Activated CD8-positive, alpha-beta memory T cell treated with anti-CD3 and anti-CD28 coated beads for 36 hours (primary cell): ENCODE measurements at regions not wholly inside any gene's neighbourhood (a gene's known extent, or its start where the extent isn't known, plus 50 kb on each side); places are given as distances from the start of the nearest gene placed in this dataset.

Experiments
- CTCF ChIA-PET: fragments of 350-600 bp; sonication (Branson Sonifier 250); formaldehyde crosslinking; loops from one replicate; lab custom pipeline; 2021; ENCODE audit warnings: antibody characterized with exemption; lab: Charles Lee
- POLR2A ChIA-PET: fragments of 350-600 bp; sonication (Branson Sonifier 250); formaldehyde crosslinking; loops from one replicate; lab custom pipeline; 2021; ENCODE audit warnings: antibody characterized with exemption; lab: Charles Lee

DNA sequence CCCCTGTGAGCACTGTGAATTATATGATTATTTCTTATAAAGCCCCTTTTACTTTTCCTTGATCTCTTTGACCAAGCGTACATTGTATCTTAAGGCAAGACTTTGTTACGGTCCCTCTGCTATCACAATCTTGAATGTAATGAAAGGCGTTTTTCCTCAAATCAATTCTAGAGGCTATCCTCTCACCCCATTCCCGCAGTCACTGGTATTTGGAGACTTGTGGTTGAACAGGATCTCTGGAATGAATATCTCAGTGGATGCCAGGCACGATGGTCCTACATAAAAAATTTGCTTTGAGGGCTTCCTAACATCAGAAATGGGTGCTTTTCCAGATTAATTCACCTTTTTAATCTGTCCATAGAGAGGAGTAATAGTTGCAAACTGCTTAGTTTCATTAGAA lies 151.4 kb upstream of the PAPPA start:
- ChIA-PET POLR2A (no interaction called here), CTCF (no interaction called here)

DNA sequence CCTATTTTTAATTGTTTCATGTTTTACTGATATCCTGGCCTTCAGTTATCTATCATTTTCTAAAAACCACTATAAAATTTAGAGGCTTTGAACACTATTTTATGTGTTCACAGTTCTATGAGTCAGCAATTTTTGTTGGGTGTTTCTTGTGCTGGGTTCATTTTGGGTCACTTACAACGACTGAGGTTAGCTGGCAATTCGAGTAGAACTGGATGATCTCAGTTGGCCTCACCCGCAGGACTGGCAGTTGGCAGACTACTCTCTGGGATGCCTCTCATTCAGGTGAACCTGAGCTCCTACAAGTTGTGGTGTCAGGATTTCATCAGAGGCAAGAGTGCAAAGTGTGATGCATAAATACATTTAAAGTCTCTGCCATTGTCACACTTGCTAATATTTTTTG lies 151.0 kb upstream of the PAPPA start:
- ChIA-PET POLR2A (no interaction called here), CTCF (no interaction called here)

DNA sequence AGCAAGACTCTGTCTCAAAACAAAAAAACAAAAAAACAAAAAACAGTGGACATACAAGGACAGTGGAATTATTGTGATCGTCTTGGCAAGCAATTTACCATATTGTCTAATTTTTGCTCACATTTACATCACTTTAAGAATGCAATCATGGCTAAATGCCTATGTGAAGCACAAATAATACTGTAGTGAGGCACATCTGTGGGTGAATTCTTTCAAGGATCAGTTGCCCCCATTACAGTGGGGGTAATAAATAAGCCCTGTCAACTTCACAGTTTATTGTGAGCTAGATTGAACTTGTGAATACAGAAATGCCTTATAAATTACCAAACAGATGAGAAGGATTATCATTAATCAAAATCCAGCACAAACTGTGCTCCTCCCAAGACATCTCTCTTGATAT lies 150.2 kb upstream of the PAPPA start:
- POLR2A ChIA-PET, result no interaction called here
- CTCF ChIA-PET, result no interaction called here

DNA sequence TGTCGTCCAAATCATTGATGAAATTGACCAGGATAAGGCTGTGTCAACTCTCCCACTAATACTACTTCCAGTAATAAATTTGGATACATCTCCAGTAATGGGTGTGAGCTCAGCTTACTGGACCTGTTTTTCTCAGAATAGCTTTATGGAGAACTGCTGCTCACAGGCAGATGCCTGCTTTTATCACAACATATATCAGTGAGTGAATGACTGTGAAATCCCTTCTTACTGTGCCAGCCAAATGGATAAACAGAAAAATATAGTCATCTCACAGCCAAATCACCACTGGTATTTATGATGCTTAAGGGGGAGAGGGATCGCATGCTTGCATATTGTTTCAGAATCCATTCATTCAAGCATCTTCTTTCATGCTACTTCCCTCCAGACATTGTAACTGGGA lies 148.4 kb upstream of the PAPPA start:
- CTCF ChIA-PET, result no interaction called here
- POLR2A ChIA-PET, result no interaction called here

DNA sequence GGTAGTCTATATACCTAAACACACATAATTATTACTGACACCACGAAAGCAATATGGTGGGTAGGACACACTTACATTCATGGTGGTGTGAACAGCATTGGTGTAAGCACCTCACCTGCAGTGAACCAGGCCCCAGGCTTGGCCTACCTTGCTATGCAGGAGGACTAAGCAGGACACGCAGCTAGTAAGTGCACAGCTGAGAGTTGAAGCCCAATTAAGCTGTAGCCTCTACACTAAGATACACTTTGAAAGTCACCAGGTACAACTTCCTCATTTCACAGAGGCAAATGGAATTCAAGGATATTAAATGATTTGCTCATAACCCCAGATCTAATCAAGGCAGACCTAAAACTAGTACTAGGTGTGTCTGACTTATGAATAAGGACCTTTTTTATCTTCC lies 145.8 kb upstream of the PAPPA start:
- ChIA-PET CTCF (no interaction called here), POLR2A (no interaction called here)

DNA sequence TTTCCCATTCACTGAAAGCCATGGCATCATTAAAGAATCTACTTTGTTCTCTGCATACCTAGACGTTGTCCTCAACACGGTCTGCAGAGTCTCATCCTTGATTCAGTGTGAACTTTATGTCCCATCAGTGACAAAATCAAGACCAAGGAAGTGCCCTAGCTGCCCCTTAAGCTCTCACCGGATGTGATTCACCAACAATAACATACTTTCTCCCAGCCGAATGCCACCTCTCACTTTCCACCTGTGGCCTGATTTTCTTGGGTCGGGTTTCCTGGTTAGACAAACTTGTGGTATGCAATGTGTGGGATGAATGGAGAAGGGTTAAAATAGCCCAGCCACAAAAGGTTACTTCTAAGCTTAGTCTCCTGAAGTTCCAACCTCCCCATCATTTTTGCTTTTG lies 145.3 kb upstream of the PAPPA start:
- POLR2A ChIA-PET, result no interaction called here
- CTCF ChIA-PET, result no interaction called here

DNA sequence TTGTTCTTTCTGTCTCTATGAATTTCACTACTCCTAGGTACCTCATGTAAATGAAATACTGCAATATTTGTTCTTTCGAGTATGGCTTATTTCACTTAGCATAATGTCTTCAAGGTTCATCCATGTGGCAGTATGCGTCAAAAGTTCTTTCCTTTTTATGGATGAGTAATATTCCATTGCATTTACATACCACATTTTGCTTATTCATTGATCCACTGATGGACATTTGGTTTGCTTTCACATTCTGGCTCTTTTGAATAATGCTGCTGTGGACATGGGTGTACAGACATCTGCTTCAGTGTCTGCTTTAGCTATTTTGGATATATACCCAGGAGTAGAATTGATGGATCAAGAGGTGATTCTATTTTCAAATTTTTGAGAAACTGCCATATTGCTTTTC lies 144.2 kb upstream of the PAPPA start:
- ChIA-PET CTCF (no interaction called here), POLR2A (no interaction called here)

DNA sequence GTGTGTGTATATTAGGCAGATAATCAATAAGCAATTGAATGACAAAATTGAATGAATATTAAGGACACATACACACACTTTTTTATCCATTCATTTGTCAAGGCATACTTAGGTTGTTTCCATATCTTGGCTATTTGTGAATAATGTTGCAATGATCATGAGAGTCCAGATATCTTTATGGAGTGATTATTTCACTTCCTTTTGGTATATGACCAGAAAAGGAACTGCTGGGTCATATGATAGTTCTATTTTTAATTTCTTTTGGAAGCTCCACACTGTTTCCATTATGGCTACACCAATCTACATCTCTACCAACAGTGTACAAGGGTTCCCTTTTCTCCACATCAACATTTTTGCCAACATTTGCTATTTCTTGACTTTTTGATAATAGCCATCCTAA lies 137.7 kb upstream of the PAPPA start:
- CTCF ChIA-PET, result no interaction called here
- POLR2A ChIA-PET, result no interaction called here

DNA sequence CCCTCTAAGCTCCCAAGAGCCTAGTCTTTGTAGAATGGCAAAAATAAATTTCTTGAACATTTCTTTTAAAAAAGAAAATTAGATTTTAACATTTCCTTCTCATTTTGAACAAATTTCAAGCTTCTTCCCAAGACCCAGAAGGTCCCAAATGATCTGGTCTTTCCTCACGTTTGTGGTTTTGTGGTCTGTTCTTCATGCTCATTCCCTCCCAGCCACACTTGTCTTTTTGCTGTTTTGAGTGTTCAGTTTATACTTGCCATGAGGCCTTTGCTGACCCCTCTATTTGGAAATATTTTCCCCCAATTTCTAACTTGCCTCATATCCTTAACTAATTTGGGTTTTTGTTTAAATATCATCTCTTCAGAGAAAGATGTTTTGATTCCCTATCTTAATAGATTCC lies 133.4 kb upstream of the PAPPA start:
- CTCF ChIA-PET, result no interaction called here
- POLR2A ChIA-PET, result no interaction called here

DNA sequence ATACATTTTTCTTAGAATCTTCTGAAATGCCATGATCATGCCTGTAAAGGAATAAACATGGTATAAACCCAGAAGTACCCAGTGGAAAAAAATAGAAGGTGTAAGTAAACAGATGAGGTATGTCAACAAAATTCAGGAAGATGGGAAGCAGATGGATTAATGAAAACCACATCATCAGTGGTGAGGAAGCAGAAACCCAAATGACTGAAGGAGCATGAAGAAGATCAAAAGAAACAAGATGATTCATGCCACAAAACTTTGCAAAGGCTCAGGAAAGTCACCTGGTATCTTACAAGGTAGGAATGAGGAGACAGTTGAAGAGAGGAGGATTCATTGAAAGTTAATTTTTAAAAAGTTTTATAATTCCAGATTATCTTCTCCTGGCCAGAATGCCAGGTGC lies 132.8 kb upstream of the PAPPA start:
- CTCF ChIA-PET, result no interaction called here

DNA sequence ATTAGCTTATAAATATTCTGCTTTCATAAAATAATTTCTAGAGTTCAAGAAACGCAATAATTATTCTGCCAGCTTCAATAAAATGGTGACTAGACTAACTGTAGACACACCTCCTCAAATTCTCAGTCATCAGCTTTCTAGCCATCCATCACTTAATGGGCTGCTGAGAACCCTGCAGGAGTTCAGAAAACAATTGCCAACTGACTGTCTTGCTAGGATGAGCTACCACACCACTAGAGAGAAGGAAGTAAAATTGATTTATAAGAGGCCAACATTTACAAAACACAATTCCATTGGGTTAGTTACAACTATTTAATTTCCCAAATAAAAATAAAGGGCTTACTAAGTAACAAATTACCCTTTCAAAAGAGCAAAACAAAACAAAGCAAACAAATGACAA lies 126.5 kb upstream of the PAPPA start:
- ChIA-PET POLR2A (no interaction called here), CTCF (no interaction called here)

More for the DNA sequence above, 132.8 kb upstream of the PAPPA start:
- POLR2A ChIA-PET, result no interaction called here

DNA sequence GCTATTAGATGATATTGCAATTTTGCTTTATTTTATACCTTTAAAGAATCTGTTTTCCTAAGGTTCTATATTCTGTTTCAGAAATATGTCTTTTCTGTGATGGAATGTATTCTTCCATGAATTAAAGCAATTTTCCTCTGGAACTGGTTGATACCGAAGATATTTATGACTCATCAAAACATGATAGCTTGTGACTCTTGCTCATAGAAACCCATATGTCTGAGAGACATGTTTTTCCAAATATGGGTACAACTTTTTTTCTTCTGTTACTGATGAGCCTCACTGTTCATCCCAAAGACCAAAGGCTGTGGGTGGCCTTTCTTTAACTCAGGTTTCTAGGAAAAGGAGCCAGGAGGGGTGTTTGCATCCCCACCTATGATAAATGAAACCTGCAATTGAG lies 126.1 kb upstream of the PAPPA start:
- POLR2A ChIA-PET, result no interaction called here

DNA sequence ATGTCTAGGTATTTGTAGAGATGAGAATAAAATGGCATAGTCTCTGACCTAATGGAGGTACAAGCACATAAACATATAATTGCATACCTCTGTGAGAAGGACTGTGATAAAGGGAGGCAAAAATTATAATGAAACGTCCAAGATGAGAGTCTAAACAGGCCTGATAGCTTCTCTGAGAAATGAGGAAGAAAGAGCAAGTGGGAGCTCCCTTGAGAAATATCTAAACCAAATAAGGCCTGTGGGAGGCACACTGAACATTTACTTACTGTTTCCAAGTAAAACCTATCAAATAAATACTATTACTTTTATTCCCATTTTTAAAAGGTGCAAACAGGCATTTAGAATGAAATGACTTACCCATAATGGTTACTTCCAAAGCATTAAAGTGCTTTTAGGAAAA lies 125.6 kb upstream of the PAPPA start:
- ChIA-PET POLR2A (no interaction called here), CTCF (no interaction called here)

More for the DNA sequence above, 126.1 kb upstream of the PAPPA start:
- CTCF ChIA-PET, result no interaction called here

DNA sequence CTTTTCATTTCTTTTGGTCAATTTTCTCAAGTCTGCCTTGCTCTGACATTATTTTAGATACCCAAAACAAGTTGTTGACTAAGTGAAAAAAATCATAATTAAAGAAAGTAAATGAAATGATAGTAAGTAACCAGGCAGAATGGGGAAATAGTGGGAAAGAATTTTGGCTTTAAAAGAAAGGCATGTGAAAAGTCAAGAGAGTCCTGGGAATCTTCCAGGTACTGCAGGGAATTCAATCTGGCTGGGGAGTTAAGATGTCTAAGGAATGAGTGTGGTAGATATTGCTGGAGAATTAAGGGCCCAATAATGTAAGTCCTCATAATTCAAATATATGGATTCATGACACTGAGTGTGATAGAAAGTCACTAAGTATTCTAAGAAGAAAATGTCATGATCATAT lies 123.1 kb upstream of the PAPPA start:
- ChIA-PET CTCF (no interaction called here), POLR2A (no interaction called here)

DNA sequence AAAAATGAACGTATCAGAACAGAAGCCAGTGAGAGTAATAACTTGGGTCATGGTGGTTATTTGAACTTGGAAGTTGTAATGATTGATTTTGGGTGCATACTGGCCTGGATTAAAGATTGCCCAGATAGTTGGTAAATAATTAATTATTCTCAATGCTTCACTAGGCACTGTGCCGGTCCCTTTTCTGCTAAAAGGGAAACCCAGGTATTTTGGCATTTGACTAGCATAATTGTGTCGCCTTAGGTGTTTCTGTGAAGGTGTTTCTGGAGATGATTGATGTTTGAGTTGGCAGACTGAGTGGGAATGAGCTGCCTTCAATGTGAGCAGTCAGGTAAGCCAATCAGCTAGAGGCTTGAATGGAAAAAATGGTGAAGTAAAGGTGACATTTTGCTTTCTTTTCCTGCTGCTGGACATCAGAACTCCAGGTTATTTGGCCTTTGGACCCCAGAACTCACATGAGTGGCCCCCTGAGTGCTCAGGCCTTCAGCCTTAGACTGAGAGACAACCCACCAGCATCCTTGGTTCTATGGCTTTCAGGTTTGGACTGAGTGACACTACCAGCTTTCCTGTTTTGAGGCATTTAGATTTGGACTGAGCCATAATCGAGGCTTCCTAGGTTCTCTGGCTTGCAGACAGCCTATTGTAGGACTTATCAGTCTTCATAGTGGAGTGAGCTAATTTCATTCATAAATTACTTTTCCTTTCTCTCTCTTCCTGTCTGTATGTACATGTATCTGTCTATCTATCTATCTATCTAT lies 120.7 kb upstream of the PAPPA start:
- ChIA-PET POLR2A (no interaction called here), CTCF (no interaction called here)

DNA sequence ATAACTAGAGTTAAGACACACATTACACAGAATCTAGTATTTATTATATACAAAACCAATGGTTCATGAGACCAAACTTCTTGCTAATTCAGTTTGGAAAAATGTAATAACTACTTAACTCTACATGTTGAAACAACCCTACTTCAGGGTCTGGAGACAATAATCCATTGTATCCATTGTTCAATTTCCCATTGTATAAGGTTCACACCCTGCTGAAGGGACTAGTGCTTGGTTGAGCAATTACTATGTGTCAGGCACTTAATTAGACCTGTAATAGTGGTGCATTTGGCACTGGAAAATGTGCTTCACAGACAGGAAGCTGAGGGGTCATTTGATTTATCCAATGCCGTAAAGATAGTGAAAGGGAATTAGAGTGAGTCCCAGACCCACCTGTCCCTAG lies 114.3 kb upstream of the PAPPA start:
- ChIA-PET POLR2A (no interaction called here), CTCF (no interaction called here)

DNA sequence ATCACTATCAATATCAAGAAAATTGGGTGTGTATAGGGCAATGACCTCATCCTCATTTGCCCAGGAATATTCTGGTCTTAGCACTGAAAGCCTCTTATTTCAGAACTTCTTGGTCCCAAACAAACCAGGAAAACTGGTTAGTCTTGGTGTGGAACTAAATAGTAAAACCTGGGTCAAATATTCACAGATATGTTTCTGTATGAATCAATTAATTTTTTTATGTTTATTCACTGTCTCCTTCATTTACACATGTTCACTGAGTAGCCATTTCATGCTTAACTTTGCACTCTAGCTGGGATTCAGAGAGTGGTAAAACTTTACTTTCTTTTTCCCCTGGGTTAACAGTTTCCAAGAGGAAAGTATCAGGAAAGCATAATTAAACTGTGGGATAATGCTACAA lies 113.7 kb upstream of the PAPPA start:
- ChIA-PET POLR2A (no interaction called here), CTCF (no interaction called here)

DNA sequence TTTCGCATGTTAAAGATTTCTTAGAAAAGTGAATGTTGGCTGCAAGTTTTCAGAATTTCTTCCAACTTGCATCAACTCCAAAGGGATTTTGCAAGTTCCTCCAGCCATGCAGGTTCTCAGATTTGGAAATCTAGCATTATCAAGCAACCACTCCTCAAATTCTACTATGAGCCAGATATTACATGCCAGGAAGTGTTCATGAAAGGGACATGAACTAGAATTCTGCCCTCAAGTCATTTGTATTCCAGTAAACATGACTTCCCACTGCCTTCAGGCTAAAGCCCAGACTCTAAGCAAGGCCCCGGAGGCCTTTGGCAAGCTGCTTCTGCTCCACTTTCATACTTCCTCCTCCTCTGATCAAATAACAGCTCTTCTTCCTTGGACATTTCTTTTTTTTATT lies 111.3 kb upstream of the PAPPA start:
- ChIA-PET CTCF (no interaction called here), POLR2A (no interaction called here)

DNA sequence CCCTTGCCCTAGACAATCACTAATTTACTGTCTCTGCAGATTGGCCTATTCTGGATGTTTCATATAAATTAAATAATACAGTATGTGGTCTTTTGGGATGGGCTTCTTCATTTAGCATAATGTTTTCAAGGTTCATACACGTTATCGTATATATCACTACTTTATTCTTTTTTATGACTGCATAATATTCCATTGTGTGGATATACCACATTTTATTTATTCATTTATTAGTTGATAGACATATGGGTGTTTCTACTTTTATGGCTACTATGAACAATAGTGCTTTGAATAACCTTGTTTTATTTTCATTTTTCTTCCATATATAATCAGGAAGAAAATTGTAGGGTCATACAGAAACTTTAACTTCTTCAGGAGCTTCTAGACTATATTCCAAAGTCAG lies 108.5 kb upstream of the PAPPA start:
- CTCF ChIA-PET, result no interaction called here
- POLR2A ChIA-PET, result no interaction called here

DNA sequence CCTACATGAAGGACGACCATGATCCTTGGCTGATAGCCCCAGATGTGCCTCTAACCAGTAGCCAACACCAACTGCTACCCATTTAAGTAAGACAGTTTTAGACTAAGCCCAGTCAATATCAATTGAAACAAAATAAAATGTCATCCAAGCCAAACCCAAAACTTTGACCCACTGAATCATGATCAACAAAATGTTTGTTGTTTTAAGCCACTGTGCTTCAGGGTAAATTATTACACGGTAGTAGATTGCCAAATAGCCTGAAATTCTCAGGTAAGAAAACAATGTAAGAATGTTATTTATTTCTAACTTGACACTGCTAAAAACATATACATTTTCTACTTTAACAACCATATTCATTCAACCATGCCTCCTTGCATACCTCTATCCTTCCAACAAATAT lies 105.5 kb upstream of the PAPPA start:
- POLR2A ChIA-PET, result no interaction called here
- CTCF ChIA-PET, result no interaction called here

DNA sequence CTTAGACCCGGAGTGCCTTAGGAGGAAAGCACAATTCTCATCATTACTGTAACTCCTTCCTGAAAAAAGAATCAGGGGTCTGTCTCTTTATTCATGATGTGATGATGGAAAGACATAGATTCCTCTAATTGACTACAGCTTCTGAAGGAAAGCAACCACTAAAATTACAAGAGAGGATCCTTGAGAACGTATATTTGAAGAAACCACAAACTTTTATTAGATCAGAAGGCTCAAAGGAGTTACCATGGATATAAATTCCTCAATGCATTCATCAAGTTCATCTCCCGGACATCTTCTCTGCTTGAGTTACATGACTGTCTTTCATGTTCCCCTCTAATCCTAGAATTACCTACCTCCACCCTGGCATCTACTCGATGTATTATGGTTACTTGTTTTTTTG lies 104.1 kb upstream of the PAPPA start:
- ChIA-PET CTCF (no interaction called here), POLR2A (no interaction called here)

DNA sequence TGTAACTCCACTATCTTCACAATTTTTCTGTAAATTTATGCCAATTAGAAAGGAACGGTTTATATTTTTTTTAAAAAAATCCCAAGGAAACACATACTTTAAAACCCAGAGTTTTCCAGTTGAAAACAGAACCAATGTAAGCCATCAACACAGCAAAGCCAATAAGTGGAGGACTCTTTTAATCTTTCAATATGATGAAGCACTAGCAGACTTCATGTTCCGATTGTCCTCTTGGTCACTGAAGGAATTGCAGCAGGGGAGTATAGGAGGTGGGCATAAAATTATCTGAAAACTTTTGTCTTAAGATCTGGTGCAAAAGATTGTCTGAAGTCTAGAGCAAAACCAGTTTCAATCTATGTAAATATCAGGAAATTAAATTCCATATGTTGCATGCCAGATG lies 102.1 kb upstream of the PAPPA start:
- CTCF ChIA-PET, result no interaction called here

More for the DNA sequence above, 102.1 kb upstream of the PAPPA start:
- POLR2A ChIA-PET, result no interaction called here
